MM.1S (cell line): ENCODE measurements at regions not wholly inside any gene's neighbourhood (a gene's known extent, or its start where the extent isn't known, plus 50 kb on each side); places are given as distances from the start of the nearest gene placed in this dataset.

ENCODE experiments used
- EZH2 ChIP-seq: fragments of 300-600 bp; sonication (generic); optimal IDR thresholded peaks from 2 replicates; pipeline ENCODE3; 2017; ENCODE audit warnings: low read depth, mild to moderate bottlenecking, antibody characterized with exemption, low read length, mixed read lengths
- EZH2phosphoT487 ChIP-seq: fragments of 300-600 bp; sonication (generic); IDR thresholded peaks from 2 replicates; pipeline ENCODE4 v1.6.1; 2018; ENCODE audit warnings: antibody characterized with exemption, low read length
- TF ChIP-seq, protein P1 (sequence below): fragments of 300-600 bp; sonication (generic); IDR thresholded peaks from 2 replicates; pipeline ENCODE4 v1.5.1; 2016; ENCODE audit warnings: antibody characterized with exemption, low read length, mixed read lengths

DNA sequence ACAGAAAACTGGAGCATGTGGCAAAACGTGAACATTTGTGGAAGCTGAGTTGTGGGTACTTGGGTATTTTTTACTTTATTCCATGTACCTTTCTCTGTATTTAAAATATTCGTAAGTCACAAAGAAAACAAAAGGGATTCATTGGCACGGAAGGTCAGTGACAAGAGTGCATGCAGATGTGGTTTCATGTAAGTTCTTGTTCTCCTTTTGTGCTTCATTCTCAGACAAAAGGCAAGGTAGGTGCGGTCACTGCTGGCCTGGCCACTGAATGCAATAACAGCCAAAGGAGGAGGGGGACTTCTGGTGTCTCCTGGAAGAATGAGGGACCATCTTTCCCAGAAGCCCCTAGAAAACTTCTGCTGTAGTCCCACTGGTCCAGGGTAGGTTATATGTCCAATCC lies 200.0 kb upstream of the TOPAZ1 start:
- TF ChIP-seq, protein P1, sequence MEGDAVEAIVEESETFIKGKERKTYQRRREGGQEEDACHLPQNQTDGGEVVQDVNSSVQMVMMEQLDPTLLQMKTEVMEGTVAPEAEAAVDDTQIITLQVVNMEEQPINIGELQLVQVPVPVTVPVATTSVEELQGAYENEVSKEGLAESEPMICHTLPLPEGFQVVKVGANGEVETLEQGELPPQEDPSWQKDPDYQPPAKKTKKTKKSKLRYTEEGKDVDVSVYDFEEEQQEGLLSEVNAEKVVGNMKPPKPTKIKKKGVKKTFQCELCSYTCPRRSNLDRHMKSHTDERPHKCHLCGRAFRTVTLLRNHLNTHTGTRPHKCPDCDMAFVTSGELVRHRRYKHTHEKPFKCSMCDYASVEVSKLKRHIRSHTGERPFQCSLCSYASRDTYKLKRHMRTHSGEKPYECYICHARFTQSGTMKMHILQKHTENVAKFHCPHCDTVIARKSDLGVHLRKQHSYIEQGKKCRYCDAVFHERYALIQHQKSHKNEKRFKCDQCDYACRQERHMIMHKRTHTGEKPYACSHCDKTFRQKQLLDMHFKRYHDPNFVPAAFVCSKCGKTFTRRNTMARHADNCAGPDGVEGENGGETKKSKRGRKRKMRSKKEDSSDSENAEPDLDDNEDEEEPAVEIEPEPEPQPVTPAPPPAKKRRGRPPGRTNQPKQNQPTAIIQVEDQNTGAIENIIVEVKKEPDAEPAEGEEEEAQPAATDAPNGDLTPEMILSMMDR: no peak
- TF ChIP-seq EZH2 (no peak), EZH2phosphoT487 (no peak)
